HG02852 (cell line): ENCODE measurements at regions not wholly inside any gene's neighbourhood (a gene's known extent, or its start where the extent isn't known, plus 50 kb on each side); places are given as distances from the start of the nearest gene placed in this dataset.

ENCODE experiments used
- ATAC-seq: cut with Tn5 transposase; IDR thresholded peaks from one replicate; pipeline ENCODE4 v1.9.1; 2021; ENCODE audit warnings: mild to moderate bottlenecking, moderate library complexity; ENCODE audit not compliant: unreplicated experiment

DNA sequence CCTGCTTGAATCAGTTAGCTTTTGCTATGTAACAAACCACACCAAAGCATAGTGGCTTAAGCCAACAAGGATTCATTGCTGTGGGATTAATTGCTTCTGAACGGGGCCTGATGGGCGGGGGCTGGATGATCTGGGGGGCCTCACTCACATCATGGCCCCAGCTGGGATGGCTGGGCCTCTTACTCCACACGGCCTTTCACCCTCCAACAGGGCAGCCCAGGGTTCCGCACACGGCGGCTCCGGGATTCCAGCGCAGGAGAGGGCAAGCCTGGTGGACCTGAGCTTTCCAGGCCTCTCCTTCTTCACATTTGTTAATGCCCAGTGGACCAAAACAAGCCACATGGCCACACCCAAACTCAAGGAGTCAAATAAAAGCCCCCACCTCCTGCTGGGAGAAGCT is 86.3 kb upstream of the PHLPP1 start:
- ATAC-seq, result no peak

DNA sequence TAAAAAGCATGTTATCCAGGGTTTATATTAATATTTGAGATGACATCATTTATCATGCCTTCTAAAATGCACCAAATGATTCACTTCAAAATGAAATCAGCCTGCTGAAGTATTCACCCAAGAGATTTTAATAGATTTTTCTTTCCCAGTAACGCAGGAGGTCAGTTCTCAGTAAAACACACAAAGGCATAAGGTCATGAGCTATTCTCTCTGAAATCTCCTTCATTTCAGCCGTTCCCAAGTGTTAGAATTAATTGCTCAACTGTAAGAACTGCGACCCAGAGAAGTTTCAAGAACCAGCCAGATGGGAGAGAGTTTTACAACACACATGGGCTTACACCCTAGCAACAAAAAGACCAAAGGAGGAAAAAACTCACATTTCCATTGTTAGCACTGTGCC is 84.2 kb upstream of the PHLPP1 start:
- no peak for ATAC-seq

DNA sequence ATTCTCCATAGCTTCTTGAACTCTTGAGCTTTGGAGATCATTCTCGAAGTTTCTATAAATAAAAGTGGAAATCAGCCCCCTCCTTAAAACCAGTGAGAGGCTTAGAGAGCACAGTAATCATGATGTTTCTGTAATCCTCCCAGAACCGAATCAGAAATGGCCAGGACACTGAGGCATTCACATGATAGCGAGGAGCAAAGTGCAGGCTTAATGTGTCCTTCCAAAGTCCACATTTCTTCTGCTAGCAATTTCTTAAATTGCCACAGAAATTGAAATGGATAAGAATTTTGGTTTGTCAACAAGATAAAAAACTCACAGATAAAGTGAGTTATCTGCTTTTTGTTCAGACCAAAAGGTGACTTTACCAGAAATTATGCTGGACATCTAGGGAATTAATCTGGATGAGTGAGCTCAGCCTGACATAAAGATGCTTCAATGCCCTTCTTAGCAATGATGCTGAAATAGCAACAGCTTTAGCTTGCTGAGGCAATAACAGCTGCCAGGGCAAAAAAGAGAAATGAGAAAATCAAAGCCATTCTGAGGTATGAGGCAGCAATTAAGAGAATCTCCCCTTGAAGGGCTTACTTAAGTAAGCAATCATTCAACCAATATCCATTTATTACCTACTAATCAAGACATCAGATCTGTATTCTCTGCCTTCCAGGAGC is 82.4 kb upstream of the PHLPP1 start:
- no peak for ATAC-seq

DNA sequence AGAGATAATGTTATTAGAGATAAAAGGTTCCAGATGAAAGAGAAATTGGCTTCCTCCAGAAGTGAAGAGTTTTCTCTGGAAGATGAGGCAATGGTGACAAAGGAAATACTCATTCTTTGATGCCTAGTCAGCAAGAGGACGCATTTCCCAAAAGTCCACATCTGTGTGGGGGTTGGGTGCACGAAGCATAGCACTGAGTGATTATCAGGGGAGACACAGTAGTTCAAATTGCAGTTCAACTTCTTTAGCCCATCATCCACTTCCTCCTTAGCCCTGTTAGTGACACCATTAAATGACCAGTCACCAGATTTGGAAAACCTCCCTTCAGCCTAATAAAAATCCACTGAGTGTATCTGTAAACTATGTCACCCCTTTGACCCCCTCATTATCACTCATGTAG is 80.9 kb upstream of the PHLPP1 start:
- no peak for ATAC-seq

DNA sequence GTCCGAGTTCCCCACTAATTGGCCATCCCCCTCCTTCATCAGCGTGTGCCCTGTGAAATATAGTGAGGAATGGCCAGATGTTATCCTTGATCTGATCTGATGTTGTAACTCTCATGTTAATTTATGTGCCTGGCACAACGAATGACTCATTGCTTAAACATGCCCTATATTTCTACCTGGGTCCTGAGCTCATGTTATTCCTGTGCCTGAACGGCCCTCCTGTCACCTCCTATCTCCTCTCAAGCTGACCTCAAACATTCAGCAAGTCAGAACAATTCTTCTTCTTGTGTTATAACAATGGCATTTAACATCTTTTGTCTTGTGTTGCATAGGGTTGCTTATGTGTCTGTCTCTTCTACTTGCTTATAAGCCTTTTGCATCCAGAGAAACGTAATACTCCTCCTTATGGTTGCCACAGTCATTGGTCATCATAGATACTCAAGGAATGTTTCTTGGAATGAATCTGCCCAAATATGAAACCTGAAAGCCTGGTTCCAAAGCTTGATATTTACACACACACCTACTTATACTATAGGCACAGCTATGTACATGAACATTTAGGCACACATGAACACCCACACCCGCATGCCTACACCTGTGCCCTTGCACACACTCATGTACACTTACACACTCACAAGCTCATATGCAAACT is 80.2 kb upstream of the PHLPP1 start:
- ATAC-seq, result no peak

DNA sequence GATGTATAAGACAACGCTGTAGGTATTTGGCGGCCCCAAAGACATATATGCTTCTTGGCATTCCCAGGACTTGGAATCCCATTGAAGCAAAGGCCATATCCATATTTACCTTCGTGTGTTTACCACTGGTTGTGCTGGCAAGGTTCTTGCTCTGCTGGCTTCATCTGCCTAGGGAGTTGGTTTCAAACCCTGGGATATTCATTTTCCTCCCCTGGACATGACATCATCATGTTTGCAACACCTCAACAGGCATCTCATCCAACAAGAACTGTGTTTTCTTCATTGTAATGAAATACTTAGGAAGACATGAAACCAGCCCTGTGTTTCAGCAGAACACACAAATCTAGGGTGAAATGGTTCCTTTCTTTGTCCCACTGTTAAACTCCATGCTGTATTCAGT is 77.9 kb upstream of the PHLPP1 start:
- no peak for ATAC-seq

DNA sequence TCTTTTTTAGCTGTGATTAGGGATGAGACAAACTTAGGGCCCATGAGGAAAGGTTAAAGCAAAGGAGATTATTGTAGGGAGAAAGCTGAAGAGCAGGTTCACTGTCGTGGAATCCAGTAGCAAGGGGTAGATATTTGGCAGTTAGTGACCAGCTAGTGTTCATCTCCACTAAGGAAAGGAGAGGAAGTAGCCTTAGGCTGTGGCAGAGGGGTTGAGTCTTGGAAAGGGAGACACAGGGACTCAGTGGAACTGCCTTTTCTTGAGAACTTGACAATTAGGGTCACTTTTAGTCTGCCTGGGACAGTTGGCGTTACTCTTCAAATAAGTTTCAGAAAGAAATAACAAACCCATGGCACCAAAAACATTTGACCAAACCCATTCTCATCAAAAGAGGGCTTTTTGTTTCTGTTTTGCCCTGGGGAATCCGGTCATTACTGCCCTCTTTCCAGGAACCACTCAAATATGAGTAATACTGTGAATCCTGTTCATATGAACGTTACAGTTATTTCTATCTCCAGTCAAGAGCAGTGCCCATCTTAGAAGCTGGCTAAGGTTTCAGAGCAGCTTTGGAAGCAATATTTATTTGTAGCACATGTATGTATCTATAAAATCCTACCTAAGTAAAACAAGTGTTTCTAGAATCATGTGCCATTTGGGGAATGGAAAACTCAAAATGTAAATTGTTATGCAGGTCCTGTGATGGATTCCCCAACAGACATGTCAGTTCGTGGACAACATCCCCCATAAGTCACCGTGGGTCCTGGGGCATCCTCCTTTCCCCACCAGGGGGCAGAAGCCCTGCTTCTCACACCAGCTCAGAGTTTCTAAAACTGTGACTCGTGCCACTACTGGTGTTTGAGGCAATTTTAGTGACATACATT is 77.3 kb upstream of the PHLPP1 start:
- ATAC-seq, result no peak

DNA sequence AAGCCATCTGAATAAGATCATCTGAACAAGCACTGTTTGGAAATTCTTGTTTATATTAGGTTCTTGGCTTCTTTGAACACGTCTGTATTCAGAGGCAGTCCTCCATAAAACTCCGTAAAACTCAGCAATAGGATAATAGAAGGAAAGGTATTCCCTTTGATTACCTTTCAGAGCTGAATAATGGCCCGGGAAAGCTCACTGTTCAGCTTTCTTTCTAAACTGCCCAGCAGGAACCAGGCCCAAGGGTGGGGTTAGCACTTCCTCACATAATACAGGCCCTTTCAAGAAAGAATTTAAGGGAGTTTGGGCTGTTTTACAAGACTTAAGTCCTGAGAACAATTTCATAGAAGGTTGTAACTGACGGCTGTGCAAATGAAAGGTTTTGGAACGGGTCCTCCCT is 72.2 kb upstream of the PHLPP1 start:
- no peak for ATAC-seq

DNA sequence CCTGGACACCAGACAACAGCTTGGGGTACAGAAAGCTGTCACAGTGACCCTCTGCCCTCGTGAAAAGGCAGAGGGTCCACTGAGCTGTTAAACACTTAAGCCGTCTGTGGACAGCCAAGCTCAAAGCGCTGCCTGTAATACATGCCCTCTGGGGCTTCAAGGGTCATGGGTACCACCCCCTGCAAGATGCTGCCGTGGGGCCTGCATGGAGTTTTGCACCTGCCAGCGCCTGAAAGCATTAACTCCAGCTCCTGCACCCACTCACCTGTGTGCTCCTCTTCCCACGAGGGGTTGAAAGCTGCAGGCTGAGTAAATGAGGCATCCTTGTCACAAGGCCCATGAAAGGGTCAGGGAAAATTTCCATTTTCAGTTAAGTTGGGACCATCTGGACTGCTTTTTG is 70.6 kb upstream of the PHLPP1 start:
- ATAC-seq, result no peak

DNA sequence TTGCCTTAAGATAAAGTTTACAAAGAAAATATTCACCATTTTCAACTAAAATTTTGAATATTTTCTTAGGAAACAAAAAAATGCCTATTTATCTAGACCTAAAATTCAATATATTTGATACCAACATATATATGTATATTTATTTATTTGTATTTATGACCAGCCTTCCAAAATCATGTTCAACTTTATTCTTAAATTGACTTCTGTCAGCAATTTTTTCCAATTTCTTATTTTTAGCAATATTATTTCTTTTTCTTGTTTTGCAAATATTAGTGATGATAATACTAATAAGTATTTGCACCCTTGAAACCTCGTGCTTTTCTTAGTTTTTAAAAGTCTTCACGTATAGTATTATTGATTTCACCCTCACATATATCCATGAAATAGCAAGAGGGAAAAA is 68.2 kb upstream of the PHLPP1 start:
- no peak for ATAC-seq

DNA sequence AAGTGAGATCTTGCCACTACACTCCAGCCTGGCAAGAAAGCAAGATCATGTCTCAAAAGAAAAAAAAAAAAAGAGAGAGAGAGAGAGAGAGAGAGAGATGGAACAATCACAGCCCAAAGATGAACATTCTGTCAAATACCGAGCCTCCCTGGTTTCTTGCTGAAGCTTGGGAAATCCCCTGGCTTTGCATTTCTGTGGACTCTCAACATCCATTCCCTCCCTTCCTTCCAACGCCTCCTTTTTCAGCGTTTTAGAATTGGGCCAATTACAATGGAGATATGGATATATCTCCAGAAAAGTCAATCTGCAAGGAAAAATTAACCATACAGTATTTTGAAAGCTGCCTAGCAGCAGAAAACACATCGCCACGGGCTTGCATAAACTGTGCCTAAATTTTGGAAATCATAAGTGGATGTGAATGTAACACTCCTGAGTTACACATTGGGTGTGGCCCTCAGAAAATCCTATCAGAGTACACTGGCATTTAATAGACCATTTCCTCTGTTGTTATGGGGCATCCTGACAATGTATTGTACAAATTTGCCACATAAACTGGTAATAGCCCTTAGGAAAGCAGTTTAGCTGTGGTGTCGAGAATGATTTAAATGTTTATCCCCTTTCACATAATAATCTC is 67.2 kb upstream of the PHLPP1 start:
- no peak for ATAC-seq

DNA sequence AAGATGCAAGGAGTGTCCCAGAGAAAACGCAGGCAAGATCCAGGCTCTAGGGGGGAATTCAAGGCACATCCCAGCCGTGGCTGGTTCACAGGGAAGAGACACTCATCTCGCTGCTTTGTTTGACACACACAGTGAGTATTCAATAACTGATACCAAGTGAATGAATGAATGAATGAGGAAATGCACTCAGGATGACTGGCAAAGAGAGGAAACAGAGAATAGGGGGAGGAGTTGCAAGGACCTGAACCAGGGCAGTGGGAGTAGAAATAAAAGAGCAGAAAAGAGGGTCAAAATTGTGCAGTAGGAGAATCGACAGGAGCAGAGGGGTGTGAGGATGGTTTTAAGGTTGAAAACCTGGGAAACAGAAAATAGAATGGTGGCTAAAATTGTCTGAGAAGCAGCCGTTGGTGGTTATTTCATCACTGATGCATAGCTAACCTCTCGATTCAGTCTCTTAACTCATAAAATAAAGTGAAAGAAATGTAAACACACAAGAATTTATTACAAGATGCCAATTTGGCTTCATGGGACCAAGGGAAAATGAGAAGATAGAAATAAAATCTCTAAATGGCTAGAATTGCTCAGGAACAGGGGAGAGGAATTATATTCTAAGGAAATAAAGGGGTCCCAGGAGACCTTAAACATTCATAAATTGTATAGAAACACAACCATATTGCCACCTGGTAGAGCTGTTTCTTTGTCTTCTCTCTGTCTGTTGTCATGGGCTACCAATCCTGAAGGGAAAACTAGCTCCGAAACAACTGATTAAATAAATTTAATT is 63.9 kb upstream of the PHLPP1 start:
- ATAC-seq, result peak; percentile 52

DNA sequence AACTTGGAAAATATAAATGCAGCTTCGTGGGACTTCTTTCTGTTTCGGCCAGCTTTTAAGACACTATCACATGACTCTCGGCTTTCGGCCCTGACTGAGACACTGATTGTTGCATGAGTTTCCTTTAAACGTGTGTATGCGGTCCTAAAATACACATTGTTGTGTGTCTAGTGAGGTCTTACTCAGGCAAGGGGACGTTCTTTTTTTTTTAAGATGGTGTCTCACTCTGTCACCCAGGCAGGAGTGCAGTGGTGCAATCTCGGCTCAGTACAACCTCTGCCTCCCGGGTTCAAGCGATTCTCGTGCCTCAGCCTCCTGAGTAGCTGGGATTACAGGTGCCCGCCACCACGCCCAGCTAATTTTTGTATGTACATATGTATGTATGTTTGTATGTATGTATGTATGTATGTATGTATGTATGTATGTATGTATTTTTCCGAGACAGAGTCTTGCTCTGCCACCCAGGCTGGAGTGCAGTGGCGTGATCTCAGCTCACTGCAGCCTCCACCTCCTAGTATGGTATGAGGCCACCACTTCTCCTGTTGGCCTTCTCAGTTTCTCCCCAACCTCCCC is 63.2 kb upstream of the PHLPP1 start:
- ATAC-seq, result peak; percentile 84

DNA sequence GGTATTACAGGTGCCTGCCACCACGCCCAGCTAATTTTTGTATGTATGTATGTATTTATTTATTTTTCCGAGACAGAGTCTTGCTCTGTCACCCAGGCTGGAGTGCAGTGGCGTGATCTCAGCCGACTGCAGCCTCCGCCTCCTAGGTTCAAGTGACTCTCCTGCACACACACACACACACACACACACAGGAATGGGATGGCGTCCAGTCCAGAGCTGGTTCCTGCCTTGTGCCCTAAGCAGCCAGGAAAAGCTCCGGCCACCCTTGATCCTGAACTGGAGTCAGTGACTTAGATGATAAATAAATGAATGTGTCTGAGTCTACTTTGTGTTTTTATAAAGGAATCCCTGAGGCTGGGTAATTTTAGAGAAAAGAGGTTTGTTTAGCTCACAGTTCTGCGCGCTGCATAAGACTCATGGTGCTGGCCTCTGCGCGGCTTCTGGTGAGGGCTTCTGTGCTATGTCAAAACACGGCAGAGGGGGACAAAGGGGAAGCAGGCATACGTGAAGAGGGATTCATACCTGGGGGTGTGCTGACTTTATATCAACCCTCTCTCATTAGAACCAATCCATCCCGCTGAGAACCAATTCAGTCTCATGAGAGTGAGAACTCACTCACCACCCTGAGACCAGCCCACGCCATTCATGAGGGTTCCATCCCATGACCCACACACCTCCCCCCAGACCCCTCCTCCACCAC is 59.7 kb upstream of the PHLPP1 start:
- ATAC-seq, result no peak

DNA sequence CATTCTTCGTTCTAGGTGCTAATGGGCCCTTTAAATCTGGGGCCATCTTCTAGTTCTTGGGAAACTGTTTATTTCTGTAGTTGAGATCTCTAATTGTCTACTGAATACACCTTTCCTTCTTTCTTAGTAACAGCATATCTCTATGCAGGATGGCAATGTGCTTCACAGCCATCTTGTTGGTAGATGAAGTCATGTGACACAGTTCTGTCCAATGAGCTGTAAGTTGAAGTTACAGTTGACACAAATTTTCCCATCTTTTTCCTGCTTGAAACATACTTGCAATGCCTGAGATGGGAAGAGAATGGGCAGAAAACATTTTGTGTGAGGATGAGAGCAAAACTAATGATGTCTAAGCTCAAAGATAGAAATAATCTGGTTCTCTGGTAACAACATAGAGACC is 57.3 kb upstream of the PHLPP1 start:
- no peak for ATAC-seq

DNA sequence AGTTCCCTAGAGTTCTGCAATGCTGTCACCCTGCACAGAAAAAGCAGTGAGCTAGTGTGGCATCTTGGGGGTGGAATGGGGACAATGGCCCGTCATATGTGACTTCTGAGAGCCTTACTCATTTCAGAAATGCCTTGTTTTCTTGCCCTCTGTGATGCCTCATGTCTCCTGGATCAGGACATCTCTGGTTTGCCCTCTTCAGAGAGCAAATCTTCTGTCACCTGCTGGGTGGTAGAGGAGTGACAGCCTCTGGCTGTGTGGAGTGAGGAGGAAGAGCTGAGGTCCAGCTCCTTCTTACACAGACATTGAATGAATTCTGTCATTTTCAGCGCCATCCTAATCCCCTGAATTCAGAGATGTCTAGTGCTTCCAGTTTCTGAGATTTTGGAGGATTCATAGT is 55.6 kb upstream of the PHLPP1 start:
- ATAC-seq, result no peak

DNA sequence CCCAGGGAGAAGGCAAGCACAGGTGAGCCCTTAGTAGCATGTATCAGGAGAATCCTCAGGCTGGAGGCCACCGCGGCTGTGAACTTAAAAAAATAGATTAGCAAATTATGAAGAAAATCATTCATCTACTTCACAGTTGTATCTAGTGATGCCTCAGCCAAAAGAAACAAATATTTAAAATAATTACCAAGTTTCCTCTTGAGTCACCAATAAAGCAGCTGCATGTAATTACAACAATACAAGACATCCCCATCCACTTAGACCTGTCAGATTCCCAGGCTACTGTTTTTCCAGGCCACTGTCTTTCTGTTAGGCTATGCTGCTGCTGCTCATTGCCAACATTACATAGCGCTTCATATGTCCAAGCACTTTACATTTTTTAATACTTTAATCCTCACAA is 54.6 kb upstream of the PHLPP1 start:
- no peak for ATAC-seq

DNA sequence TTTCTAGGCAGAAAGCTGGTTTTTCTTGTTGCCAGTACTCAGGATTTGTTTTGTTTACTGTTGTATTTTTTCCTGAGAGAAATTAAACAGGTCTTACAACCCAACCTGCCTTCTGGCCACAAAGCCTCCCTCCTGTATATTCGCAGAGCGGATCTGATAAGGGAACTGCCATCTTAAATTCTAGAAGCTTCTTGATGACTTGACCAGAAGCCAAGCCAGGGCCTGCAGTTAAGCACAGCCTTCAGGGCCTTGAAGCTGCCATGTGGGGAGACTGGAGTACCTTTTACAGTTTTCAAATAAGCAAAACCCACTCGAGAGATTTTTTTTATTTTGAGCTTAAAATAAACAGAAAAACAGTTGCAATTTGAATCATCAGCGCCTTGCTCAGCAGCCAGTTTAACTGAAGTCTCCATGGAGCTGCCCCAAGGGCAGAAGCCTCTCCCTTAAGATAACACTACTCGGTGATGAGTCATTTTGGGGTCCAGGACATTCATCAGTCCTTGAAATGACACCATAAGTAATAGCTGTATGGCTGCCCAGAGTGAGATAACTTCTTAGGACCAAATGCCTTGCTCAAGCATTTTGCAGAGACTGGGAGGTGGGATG is 51.5 kb upstream of the PHLPP1 start:
- ATAC-seq, result peak; percentile 97

DNA sequence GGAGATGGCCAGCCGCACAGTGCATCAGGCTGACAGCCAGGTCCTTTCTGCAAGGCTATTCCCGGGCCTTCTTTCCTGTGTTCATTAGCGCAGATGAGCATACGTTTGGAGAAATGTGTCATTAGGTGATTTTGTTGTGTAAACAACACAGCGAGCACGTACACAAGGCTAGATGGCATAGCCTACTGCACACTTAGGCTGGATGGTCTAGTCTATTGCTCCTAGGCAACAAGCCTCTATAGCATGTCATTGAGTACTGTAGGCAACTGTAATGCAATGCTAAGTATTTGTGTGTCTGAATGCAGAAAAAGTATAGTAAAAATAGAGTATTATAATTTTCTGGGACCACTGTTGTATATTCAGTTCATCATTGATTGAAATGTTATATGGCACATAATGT is 50.9 kb upstream of the PHLPP1 start:
- ATAC-seq, result no peak
